DOHH2 (cell line): ENCODE measurements at regions not wholly inside any gene's neighbourhood (a gene's known extent, or its start where the extent isn't known, plus 50 kb on each side); places are given as distances from the start of the nearest gene placed in this dataset.

Experiments used
- CTCF ChIP-seq: fragments of 200-600 bp; sonication (generic); IDR thresholded peaks from one replicate; pipeline ENCODE4 v1.5.1; 2014; ENCODE audit warnings: antibody characterized with exemption, mild to moderate bottlenecking, low read depth, low read length; ENCODE audit not compliant: poor library complexity, severe bottlenecking
- EZH2phosphoT487 ChIP-seq: fragments of 200-600 bp; sonication (generic); IDR thresholded peaks from 2 replicates; pipeline ENCODE4 v1.6.1; 2017; ENCODE audit warnings: borderline replicate concordance, mild to moderate bottlenecking, antibody characterized with exemption, low read length, moderate library complexity, mixed read lengths

DNA sequence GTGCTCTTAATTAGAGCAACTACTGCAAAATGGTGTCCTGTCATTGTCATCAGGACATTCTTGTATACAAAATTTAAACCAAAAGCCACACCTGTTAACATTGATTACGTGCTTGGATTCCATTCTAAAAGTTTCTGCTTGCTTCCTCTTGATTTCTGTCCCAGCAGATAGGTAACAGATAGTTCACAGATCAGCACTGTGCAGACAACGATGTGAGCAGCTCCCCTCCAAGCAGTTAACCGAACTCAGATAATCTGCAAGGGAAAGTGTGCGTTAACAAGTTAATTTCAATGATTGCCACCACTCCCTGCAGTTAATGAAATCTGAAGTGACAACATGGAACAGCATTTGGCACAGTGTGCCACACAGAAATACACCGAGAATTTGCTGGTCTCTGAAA is 54.4 kb upstream of the RELL1 start:
- TF ChIP-seq CTCF = no peak
- TF ChIP-seq EZH2phosphoT487 = no peak
